Ishikawa (cell line): ENCODE measurements at regions not wholly inside any gene's neighbourhood (a gene's known extent, or its start where the extent isn't known, plus 50 kb on each side); places are given as distances from the start of the nearest gene placed in this dataset.

ENCODE experiments used
- CEBPB ChIP-seq: IDR thresholded peaks from 2 replicates; pipeline ENCODE4 v1.6.1; 2012
- CREB1 ChIP-seq: IDR thresholded peaks from 2 replicates; pipeline ENCODE4 v1.6.1; 2012; ENCODE audit warnings: low read depth
- EGR1 ChIP-seq: IDR thresholded peaks from 2 replicates; pipeline ENCODE4 v1.6.1; 2012
- EP300 ChIP-seq: IDR thresholded peaks from 2 replicates; pipeline ENCODE4 v1.6.1; 2012; ENCODE audit warnings: borderline replicate concordance
- FOXM1 ChIP-seq: IDR thresholded peaks from 2 replicates; pipeline ENCODE4 v1.6.1; 2012; ENCODE audit warnings: low read depth, borderline replicate concordance
- NFIC ChIP-seq: IDR thresholded peaks from 2 replicates; pipeline ENCODE4 v1.6.1; 2012
- RAD21 ChIP-seq: IDR thresholded peaks from 2 replicates; pipeline ENCODE4 v1.6.1; 2012; ENCODE audit warnings: low read depth
- TAF1 ChIP-seq: IDR thresholded peaks from 2 replicates; pipeline ENCODE4 v1.6.1; 2012; ENCODE audit warnings: low read depth, mild to moderate bottlenecking
- TEAD4 ChIP-seq: IDR thresholded peaks from 2 replicates; pipeline ENCODE4 v1.6.1; 2012
- YY1 ChIP-seq: IDR thresholded peaks from 2 replicates; pipeline ENCODE4 v1.6.1; 2012; ENCODE audit warnings: low read depth
- ZBTB7A ChIP-seq: IDR thresholded peaks from 2 replicates; pipeline ENCODE4 v1.6.1; 2012; ENCODE audit warnings: low read depth
- TF ChIP-seq, protein P1 (sequence below): IDR thresholded peaks from 2 replicates; pipeline ENCODE4 v1.6.1; 2012
- TF ChIP-seq, protein P2 (sequence below): IDR thresholded peaks from 2 replicates; pipeline ENCODE4 v1.6.1; 2012
- TF ChIP-seq, protein P3 (sequence below): IDR thresholded peaks from 2 replicates; pipeline ENCODE4 v1.6.1; 2012; ENCODE audit warnings: low read depth, mild to moderate bottlenecking

DNA sequence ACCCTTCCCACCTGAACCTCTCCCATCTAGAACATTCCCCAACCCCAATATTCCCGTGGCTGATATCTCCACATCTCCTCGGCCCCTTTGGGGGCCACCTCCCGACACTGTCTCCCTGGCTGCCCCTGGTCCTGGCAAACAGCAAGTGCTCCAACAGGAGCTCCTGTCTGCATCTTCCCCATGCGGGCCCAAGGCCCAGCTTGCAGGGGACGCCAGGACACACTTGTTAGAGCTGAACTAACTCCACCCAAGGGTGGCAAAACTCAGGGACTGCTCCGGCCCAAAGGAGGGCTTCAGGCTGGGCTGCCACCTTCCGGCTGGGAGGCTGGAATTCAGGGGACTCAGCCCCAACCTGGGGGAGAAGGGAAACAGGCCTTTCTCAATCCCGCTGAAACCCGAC, 106.6 kb downstream of the NCOR2 start:
- TF ChIP-seq, protein P1, sequence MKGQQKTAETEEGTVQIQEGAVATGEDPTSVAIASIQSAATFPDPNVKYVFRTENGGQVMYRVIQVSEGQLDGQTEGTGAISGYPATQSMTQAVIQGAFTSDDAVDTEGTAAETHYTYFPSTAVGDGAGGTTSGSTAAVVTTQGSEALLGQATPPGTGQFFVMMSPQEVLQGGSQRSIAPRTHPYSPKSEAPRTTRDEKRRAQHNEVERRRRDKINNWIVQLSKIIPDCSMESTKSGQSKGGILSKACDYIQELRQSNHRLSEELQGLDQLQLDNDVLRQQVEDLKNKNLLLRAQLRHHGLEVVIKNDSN = no peak
- TF ChIP-seq EP300 (no peak), CREB1 (no peak), TEAD4 (no peak), FOXM1 (no peak), NFIC (no peak), TAF1 (no peak), CEBPB (no peak), RAD21 (no peak), EGR1 (no peak), ZBTB7A (no peak), YY1 (no peak)
- TF ChIP-seq, protein P2, sequence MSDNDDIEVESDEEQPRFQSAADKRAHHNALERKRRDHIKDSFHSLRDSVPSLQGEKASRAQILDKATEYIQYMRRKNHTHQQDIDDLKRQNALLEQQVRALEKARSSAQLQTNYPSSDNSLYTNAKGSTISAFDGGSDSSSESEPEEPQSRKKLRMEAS = no peak
- TF ChIP-seq, protein P3, sequence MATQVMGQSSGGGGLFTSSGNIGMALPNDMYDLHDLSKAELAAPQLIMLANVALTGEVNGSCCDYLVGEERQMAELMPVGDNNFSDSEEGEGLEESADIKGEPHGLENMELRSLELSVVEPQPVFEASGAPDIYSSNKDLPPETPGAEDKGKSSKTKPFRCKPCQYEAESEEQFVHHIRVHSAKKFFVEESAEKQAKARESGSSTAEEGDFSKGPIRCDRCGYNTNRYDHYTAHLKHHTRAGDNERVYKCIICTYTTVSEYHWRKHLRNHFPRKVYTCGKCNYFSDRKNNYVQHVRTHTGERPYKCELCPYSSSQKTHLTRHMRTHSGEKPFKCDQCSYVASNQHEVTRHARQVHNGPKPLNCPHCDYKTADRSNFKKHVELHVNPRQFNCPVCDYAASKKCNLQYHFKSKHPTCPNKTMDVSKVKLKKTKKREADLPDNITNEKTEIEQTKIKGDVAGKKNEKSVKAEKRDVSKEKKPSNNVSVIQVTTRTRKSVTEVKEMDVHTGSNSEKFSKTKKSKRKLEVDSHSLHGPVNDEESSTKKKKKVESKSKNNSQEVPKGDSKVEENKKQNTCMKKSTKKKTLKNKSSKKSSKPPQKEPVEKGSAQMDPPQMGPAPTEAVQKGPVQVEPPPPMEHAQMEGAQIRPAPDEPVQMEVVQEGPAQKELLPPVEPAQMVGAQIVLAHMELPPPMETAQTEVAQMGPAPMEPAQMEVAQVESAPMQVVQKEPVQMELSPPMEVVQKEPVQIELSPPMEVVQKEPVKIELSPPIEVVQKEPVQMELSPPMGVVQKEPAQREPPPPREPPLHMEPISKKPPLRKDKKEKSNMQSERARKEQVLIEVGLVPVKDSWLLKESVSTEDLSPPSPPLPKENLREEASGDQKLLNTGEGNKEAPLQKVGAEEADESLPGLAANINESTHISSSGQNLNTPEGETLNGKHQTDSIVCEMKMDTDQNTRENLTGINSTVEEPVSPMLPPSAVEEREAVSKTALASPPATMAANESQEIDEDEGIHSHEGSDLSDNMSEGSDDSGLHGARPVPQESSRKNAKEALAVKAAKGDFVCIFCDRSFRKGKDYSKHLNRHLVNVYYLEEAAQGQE = no peak
